IMR-90 (cell line): ENCODE measurements at regions not wholly inside any gene's neighbourhood (a gene's known extent, or its start where the extent isn't known, plus 50 kb on each side); places are given as distances from the start of the nearest gene placed in this dataset.

Experiments used
- ATAC-seq: fragments of 200-7000 bp; cut with Tn5 transposase; 2 replicates; pipeline ENCODE4 v1.9.1; 2020; ENCODE audit warnings: low read depth, mild to moderate bottlenecking, moderate library complexity
- BruUV-seq: library from RNA; stranded (reverse); fragments of 400-500 nt; replicated peaks from 2 replicates; lab custom pipeline; 2021; lab: Mats Ljungman, UMichigan
- CTCF ChIA-PET: fragments of 300-600 bp; formaldehyde crosslinking; extraction: SDS; loops from one replicate; lab custom pipeline; 2021; ENCODE audit warnings: antibody characterized with exemption; lab: Yijun Ruan, JAX
- POLR2A ChIA-PET: fragments of 300-600 bp; sonication (Branson Sonifier 250); formaldehyde crosslinking; loops from one replicate; lab custom pipeline; 2022; ENCODE audit warnings: antibody characterized with exemption; ENCODE audit not compliant: unreplicated experiment; lab: Charles Lee
- DNase-seq: peaks from one replicate; pipeline ENCODE4 v3.0.0; 2013
- H2AFZ ChIP-seq: replicated peaks from 2 replicates; pipeline ENCODE3; 2013; ENCODE audit warnings: low read length, mild to moderate bottlenecking; ENCODE audit not compliant: poor library complexity
- H2AK5ac ChIP-seq: 2 replicates; pipeline ENCODE4 v1.6.1; 2013; ENCODE audit warnings: low read depth, low read length, inconsistent platforms
- H2AK9ac ChIP-seq: replicated peaks from 2 replicates; pipeline ENCODE3; 2013; ENCODE audit warnings: mild to moderate bottlenecking, low read depth, low read length, moderate library complexity; ENCODE audit not compliant: poor library complexity
- H2BK120ac ChIP-seq: 2 replicates; pipeline ENCODE4 v1.6.1; 2013; ENCODE audit warnings: low read depth, low read length, inconsistent platforms
- H2BK15ac ChIP-seq: 3 replicates; pipeline ENCODE4 v1.6.1; 2013; ENCODE audit warnings: low read depth, low read length, inconsistent platforms
- H2BK20ac ChIP-seq: 2 replicates; pipeline ENCODE4 v1.6.1; 2013; ENCODE audit warnings: low read depth, mild to moderate bottlenecking, inconsistent platforms, low read length, moderate library complexity
- H2BK5ac ChIP-seq: 2 replicates; pipeline ENCODE4 v1.6.1; 2013; ENCODE audit warnings: mild to moderate bottlenecking, low read depth, low read length, inconsistent platforms; ENCODE audit not compliant: poor library complexity, severe bottlenecking
- H3K14ac ChIP-seq: replicated peaks from 2 replicates; pipeline ENCODE4 v1.6.1; 2013; ENCODE audit warnings: low read depth, low read length, inconsistent platforms
- H3K18ac ChIP-seq: 2 replicates; pipeline ENCODE4 v1.6.1; 2013; ENCODE audit warnings: low read depth, low read length, control low read depth
- H3K23ac ChIP-seq: 2 replicates; pipeline ENCODE4 v1.6.1; 2013; ENCODE audit warnings: low read depth, low read length, inconsistent platforms
- H3K27ac ChIP-seq: 2 replicates; pipeline ENCODE4 v1.5.1; 2013; ENCODE audit warnings: mild to moderate bottlenecking, control low read depth, low read length; ENCODE audit not compliant: insufficient read depth
- H3K27me3 ChIP-seq: 2 replicates; pipeline ENCODE4 v1.6.1; 2013; ENCODE audit warnings: low read length; ENCODE audit not compliant: control insufficient read depth, insufficient read depth
- H3K36me3 ChIP-seq: 2 replicates; pipeline ENCODE4 v1.6.1; 2013; ENCODE audit warnings: low read length, mixed read lengths; ENCODE audit not compliant: control insufficient read depth, insufficient read depth
- H3K4ac ChIP-seq: 2 replicates; pipeline ENCODE4 v1.6.1; 2013; ENCODE audit warnings: low read depth, low read length, inconsistent platforms
- H3K4me1 ChIP-seq: 2 replicates; pipeline ENCODE4 v1.6.1; 2013; ENCODE audit warnings: low read length, mixed read lengths; ENCODE audit not compliant: control insufficient read depth, insufficient read depth
- H3K4me2 ChIP-seq: 2 replicates; pipeline ENCODE4 v1.6.1; 2013; ENCODE audit warnings: low read depth, mild to moderate bottlenecking, control low read depth, low read length, moderate library complexity
- H3K4me3 ChIP-seq: 2 replicates; pipeline ENCODE4 v1.5.1; 2013; ENCODE audit warnings: low read depth, mild to moderate bottlenecking, control low read depth, low read length, moderate library complexity; ENCODE audit not compliant: insufficient read depth
- H3K56ac ChIP-seq: 2 replicates; pipeline ENCODE4 v1.6.1; 2013; ENCODE audit warnings: low read length, inconsistent platforms; ENCODE audit not compliant: insufficient read depth; ENCODE audit errors: extremely low read depth
- H3K79me1 ChIP-seq, 2 experiments: 2 replicates each; pipeline ENCODE4 v1.6.1; 2013; ENCODE audit warnings: low read length in 2 of 2, inconsistent platforms in 1 of 2, low read depth in 1 of 2
- H3K9ac ChIP-seq: 2 replicates; pipeline ENCODE4 v1.6.1; 2013; ENCODE audit warnings: low read depth, low read length, control low read depth
- H3K9me1 ChIP-seq: 2 replicates; pipeline ENCODE4 v1.6.1; 2013; ENCODE audit warnings: low read length, inconsistent platforms; ENCODE audit not compliant: insufficient read depth
- H3K9me3 ChIP-seq: 2 replicates; pipeline ENCODE4 v1.6.1; 2013; ENCODE audit warnings: low read length; ENCODE audit not compliant: control insufficient read depth, insufficient read depth
- H4K20me1 ChIP-seq: 2 replicates; pipeline ENCODE4 v1.6.1; 2013; ENCODE audit warnings: low read length, inconsistent platforms; ENCODE audit not compliant: insufficient read depth
- H4K5ac ChIP-seq: 2 replicates; pipeline ENCODE4 v1.6.1; 2013; ENCODE audit warnings: mild to moderate bottlenecking, low read depth, low read length, control low read depth
- H4K8ac ChIP-seq, 2 experiments: 2 replicates each; pipeline ENCODE4 v1.6.1; 2013; ENCODE audit warnings: low read depth in 2 of 2, low read length in 2 of 2, control low read depth in 1 of 2, inconsistent platforms in 1 of 2
- H4K91ac ChIP-seq: 2 replicates; pipeline ENCODE4 v1.6.1; 2013; ENCODE audit warnings: low read depth, low read length, inconsistent platforms; ENCODE audit not compliant: insufficient read depth
- CHD1 ChIP-seq: IDR thresholded peaks from 2 replicates; pipeline ENCODE4 v1.6.1; 2012; ENCODE audit warnings: low read depth, low read length, improper control_type of control experiment
- CTCF ChIP-seq: conservative IDR thresholded peaks from 2 replicates; pipeline ENCODE4 v1.5.1; 2012; ENCODE audit warnings: mild to moderate bottlenecking, low read depth, low read length, improper control_type of control experiment
- FOS ChIP-seq: fragments of 150-350 bp; IDR thresholded peaks from 2 replicates; pipeline ENCODE4 v1.6.1; 2016; ENCODE audit warnings: low read depth, low read length
- MXI1 ChIP-seq: IDR thresholded peaks from 2 replicates; pipeline ENCODE4 v1.6.1; 2012; ENCODE audit warnings: low read depth, mild to moderate bottlenecking, low read length, moderate library complexity, borderline replicate concordance
- RFX5 ChIP-seq: IDR thresholded peaks from 2 replicates; pipeline ENCODE4 v1.8.0; 2012; ENCODE audit warnings: low read depth, mild to moderate bottlenecking, low read length, moderate library complexity
- USF2 ChIP-seq: fragments of 150-350 bp; IDR thresholded peaks from 2 replicates; pipeline ENCODE4 v1.6.1; 2017; ENCODE audit warnings: mild to moderate bottlenecking, antibody characterized with exemption, low read length, low read depth
- WGBS, 2 experiments: methylation state at CpG; one replicate each; pipeline versions ENCODE4 v1.1.5 to v1.1.7; 2013; ENCODE audit warnings: missing lambda C conversion rate in 2 of 2; ENCODE audit not compliant: insufficient read length in 1 of 2; ENCODE audit errors: extremely low coverage in 2 of 2; 5-methylcytosine and 5-hydroxymethylcytosine counted together
- dilution Hi-C: fragments of 300-500 bp; cut with HindIII; formaldehyde crosslinking; loops from one replicate; pipeline ENCODE4 v1.14.3; 2018; ENCODE audit warnings: low sequenced_read_pairs; ENCODE audit not compliant: unreplicated experiment
- in situ Hi-C: fragments of 300-500 bp; cut with MboI; formaldehyde crosslinking; loops from 3 replicates; pipeline ENCODE4 v1.14.3; 2019; ENCODE audit warnings: low sequenced_read_pairs, inconsistent platforms, mixed read lengths
- intact Hi-C: fragments of 100-400 bp; cut with micrococcal nuclease; formaldehyde crosslinking; loops from 2 replicates; pipeline ENCODE4 v1.10.0; 2022

- no peak overlapping the region for H3K14ac ChIP-seq
- H3K23ac ChIP-seq: no peak overlapping the region
- no peak overlapping the region for H3K27ac ChIP-seq
- no peak overlapping the region for H3K56ac ChIP-seq
- H2AK9ac ChIP-seq: no peak overlapping the region
- no peak overlapping the region for H3K9ac ChIP-seq
- H2BK20ac ChIP-seq: no peak overlapping the region
- H2BK5ac ChIP-seq: no peak overlapping the region
- H2BK15ac ChIP-seq: no peak overlapping the region
- no peaks in the 10 kb centered on the region for H3K79me1 ChIP-seq
- H3K9me1 ChIP-seq: no peaks in the 10 kb centered on the region
- POLR2A ChIA-PET: no interaction called here
- no TSS peak for BruUV-seq
- H4K5ac ChIP-seq: no peak overlapping the region
- H3K4me1 ChIP-seq: no peaks in the 10 kb centered on the region
- no peak for DNase-seq
- H3K9me3 ChIP-seq: no peaks in the 10 kb centered on the region
- no peak for TF ChIP-seq CHD1
- TF ChIP-seq FOS: no peak
- no peak for TF ChIP-seq MXI1
- TF ChIP-seq CTCF: no peak
- TF ChIP-seq USF2: no peak
- no peak for TF ChIP-seq RFX5
- H3K27me3 ChIP-seq: peaks cover 8% of the 10 kb centered on the region
- no peak overlapping the region for H4K8ac ChIP-seq
- dilution Hi-C loops: no loop called here
- H4K20me1 ChIP-seq: no peaks in the 10 kb centered on the region
- no peak for ATAC-seq
- H2AFZ ChIP-seq: no peak overlapping the region
- no peak overlapping the region for H3K4me3 ChIP-seq
- no peak overlapping the region for H3K4ac ChIP-seq
- H3K18ac ChIP-seq: no peak overlapping the region
- H3K36me3 ChIP-seq: no peaks in the 10 kb centered on the region
- H3K4me2 ChIP-seq: no peak overlapping the region
- H2AK5ac ChIP-seq: no peak overlapping the region
- H4K91ac ChIP-seq: no peak overlapping the region
- no peak overlapping the region for H2BK120ac ChIP-seq
- in situ Hi-C loops: no loop called here
- intact Hi-C loops: no loop called here
- WGBS, 2 experiments: no CpG with 5 or more reads among the region's 2 CpGs
- CTCF ChIA-PET: interaction anchor here (0.6 to 1.1 kb wide), 2 partner anchors 11 to 1093 kb away, joined by 3 read pairs; no protein-coding TSS in a partner anchor
Observed at GRCh38 chr4:17398035-17398434, 113.9 kb downstream of the QDPR start.
